GM19324 (cell line): ENCODE measurements at regions not wholly inside any gene's neighbourhood (a gene's known extent, or its start where the extent isn't known, plus 50 kb on each side); places are given as distances from the start of the nearest gene placed in this dataset.

Experiments used
- ATAC-seq: cut with Tn5 transposase; IDR thresholded peaks from one replicate; pipeline ENCODE4 v1.9.1; 2021; ENCODE audit warnings: mild to moderate bottlenecking, moderate library complexity; ENCODE audit not compliant: unreplicated experiment, low FRiP score

DNA sequence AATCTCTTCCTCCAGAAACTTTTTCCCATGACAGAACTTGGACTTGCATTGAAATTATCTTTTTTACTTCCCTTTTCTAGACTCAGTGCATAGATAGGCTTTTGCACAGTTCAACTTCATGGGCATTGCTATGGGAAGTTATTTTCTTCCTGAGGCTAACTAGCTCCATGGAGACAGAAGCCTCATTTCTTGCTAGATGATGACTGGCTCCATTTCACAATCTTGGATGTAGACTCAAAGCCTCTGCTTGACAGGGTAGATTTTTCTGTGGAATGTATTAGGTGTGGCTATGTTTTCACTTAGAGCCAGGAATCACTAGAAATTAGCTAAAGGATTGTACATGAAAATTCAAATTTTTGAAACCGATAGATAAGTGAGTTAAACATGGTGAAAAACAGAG, 884.1 kb upstream of the MGAT4C start:
- ATAC-seq = no peak

DNA sequence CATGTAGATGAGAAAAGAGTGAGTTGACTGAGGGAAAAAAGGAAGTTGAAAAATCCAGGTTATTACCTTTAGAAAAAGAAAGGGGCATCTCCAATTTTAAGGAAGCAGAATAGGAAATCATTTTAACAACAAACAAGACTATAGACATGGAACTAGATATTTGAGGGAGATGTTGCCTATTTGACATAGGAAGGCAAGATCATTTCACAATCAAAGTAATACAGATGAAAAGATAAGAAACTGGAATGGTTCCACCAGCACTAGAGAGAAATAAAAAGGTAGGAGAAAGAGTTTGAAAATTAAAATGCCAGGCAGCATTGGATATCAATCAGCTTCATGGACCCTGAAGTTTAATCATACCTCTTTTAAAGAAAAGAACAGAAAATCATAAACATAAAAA, 881.0 kb upstream of the MGAT4C start:
- no peak for ATAC-seq

DNA sequence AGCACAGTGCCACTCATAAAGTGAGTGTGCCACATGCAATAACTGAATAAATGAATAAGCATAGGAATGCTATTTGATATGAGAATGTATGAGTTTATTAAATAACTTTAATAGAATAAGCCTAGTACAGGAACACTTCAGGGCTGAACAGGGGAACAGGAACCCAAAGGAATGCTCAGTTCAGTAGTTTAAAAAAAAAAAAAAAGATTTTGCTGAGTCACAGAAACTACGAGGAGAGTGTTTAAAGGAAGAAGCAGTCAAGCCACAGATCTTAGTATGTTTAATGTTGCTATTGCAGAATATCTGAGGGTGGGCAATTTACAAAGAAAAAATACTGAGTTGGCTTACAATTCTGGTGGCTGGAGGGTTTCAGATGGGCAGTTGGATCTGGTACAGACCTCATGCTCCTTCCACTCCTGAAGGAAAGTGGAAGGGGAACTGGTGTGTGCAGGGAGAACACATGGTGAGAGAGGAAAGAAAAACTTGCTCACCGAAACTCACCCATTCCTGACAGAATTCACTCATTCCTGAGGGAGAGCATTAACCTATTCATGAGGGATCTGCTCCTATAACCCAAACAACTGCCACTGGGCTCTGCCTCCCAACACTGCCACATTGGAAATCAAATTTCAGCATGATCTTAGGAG, 880.3 kb upstream of the MGAT4C start:
- ATAC-seq = no peak

DNA sequence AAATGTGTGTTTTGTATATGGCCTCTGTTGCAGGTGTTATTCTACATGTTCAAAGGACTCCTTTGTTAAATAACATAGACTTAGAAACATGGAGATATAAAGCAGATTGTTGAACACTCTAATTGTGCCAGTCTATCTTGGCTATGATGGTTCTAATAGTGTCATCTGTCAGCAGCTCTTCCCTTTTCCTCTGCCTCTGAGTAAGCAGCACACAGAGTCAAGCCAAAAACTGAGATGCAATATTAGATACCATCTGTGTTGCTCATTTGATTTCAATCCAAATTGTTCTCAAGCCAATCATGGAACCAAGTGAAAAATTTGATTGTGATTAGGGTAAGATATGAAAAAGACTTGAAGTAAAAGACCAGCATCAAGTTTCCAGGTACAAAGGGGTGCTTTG, 871.1 kb upstream of the MGAT4C start:
- no peak for ATAC-seq

DNA sequence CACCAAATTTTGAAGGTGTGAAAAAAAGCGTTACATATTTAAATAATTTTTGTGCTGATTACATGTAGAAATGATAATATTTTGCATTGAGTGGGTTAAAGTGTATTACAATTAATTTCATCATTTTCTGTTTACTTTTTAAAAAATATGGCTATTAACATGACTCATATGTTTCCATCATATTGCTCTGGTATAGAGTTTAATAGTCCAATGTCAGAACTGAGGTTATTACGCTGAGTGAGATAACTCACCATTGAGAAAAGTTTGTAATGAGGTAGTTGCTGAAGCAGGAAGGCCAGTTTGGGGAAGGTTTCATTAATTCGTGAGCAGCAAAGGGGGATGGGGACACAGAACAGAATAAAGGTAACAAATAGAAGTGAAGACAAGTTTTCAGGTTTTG, 865.7 kb upstream of the MGAT4C start:
- ATAC-seq = no peak

DNA sequence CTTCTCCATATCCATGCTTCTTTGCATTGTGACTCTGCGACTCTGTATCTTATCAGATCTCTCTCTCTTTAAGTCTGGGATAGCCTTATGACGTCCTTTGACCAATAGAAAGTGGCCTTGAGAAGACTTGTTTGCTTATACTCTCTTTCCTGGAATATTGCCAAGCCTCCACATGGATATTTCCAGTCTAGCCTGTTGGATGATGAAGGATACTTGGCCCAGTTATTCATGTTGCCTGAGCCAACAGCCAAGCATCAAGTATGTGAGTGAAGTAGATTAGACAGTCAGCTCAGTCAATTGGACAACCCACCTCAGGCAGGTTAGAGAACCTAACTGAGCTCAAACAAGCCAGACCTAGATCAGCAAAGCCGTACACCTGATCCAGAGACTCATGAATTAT, 864.2 kb upstream of the MGAT4C start:
- ATAC-seq = no peak

DNA sequence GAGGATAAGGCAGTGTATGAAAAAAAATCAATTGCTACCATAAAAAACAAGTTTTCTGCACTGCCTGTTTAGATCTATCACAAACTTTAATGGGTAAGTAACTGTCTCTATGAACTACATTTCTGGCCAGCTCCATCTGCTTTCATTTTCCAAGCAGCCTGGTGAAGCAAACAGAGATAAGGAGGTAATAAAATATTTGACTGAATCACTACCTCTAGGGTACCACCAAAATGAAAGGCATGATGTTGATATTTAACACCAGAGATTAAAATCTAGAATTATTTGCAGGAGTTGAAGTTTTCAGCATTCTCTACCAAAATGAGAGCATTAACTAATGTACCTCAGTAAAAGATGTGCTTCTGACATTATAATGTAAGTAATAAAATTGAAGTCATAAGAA, 863.5 kb upstream of the MGAT4C start:
- no peak for ATAC-seq

DNA sequence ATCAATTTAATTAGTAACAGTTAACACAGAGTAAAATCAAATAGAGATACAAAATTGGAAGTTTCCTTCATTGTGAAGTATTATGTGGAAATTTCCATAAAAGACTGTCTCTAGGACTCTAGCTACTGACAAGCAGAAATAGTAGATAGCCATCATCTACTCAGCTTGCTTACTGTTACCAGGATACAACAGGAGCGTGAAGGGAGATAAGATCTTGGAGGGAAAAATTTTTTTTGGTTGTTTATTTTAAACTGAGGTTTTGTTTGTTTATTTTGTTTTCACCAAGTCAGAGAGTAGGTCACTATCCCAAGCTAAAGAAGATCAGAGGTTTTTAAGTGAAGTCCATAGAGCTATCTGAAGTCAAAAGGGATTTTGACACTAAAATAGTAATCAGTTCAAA, 861.3 kb upstream of the MGAT4C start:
- no peak for ATAC-seq

DNA sequence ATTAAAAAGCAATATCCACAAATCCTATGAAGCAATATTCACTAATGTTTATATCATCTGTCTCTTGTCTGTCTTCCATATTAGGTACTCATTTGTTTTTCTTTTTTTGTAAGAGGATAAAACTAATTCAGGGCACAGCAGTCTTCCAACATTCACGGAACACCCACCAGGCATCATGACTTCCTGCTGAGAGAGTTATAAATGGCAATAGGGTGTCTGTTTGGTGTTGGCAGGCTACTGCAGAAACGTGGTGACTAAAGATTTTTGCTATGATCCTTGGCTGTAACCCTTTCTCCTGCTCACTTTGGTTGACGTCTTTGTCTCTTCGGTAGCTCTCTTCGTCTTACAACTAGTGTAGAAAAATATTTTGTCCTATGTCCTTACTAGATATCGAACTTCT, 860.6 kb upstream of the MGAT4C start:
- ATAC-seq = no peak

DNA sequence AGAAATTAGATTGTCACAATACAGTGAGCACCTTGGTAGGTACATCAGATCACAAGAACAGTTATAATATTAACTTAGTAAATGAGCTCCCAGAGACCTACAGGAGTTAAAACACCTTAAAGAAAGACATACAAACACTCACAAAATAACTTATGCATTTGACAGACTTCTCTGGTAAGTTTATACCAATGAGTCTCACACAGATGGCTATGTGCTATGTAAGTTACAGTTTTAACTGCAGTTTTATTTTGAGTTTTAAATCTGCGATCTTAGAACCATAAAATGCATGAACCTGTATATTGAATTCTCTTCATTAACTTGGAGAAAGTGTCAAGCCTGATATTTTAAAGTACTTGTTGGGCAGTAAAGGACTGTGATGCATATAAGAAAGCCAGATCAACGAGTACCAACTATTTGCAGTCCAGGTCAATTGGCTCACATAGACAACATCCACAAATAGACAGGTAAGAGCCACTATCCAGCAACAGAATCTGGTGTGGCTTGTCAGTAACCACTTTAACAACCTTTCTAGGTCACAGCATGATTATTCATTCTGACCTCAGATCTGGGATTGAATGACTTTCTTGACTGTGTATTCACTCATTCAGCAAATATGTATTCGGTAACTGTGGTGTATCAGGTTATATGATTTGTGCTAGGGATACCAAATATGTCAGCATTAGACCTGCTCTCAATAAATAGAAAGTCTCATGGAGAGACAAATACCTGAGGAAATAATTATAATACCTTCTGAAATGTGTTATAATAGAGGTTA, 856.6 kb upstream of the MGAT4C start:
- ATAC-seq = no peak

DNA sequence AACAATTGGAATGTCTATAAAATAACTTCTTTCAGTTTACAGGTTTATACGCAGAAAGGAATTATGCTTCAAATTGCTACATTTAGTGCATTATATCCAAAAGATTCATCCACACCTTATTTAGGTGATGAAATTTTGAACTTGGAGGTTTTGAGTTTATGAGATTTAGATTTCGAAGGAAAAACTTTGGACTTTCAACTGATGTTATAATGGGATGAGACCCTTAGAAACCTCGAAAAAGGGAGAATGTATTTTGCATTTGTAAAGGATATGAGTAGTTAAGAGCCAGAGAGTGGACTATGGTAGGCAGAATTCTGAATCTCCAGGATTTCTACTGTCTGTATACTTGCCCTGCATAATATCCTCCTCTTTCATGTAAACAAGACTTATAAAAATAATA, 851.6 kb upstream of the MGAT4C start:
- no peak for ATAC-seq

DNA sequence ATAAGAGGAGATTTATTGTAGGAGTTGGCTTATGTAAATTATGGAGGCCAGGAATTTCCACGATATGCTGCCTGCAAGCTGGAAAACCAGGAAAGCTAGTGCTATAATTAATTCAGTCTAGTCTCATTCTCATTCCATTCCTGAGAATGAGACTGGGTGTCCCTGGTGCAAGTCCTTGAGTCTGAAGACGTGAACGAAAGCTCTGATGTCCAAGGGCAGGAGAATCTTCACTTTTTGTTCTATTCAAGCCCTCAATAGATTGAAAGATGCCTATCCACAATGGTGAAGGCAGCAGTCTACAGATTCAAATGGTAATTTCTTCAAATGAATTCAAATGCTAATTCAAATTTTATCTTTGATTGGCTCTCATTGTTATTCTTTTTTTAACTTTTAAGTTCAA, 851.1 kb upstream of the MGAT4C start:
- ATAC-seq = no peak

DNA sequence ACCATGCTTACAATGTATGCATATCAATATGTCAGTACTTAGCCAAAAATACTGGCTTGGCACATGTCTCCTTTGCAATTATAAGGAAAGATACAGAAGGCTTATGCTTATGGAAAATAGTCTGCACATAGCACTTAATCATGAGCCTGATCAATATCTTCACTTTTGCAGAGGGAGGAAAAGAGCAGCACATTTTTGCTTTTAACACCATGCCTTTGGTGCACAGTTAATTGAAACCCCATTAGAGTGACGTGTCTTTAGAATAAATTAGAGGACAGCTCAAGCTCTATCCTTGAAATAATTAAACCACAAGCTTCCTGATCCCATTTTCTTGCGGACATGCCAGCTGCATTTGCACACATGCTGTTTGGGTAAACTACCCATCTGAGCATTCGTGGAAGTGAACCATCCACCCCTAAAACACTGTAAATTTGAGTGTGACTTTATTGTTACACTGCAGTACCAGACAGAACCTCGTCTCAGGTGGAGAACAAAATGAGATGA, 839.9 kb upstream of the MGAT4C start:
- ATAC-seq = no peak

DNA sequence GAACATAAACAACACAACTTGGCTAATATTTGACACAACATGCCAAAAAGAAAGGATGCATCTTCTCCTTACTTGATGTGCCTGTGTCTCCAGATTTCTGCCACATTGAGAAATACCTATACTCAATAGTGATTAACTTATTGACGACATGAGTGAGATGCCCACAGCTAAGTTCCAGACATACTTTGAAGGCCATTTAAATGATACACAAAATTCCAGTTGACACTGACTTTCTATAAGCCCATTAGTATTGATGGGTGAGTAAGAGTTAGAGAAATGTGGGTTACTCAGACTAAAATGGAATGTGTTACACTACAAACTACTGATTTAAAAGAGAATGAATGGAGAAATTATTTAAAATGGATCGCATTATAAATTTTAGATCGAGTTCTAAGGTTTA, 838.2 kb upstream of the MGAT4C start:
- no peak for ATAC-seq

DNA sequence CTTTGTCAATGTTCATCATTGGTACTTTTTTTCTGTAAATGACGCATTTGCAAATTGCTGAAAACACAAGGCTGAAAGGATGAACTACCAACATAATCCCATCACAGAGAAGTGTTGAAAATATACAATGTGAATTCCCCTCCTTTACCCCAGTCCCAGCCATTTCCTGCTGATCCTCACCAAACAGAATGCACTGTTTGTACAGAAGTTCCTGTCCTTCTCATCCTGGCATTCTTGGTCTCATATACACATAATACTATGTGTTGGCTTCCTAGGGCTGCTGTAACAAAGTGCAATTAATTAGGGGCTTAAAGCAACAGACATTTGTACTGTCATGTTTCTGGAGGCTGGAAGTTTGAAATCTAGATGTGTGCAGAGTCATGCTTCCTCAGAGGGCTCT, 836.2 kb upstream of the MGAT4C start:
- ATAC-seq = no peak

DNA sequence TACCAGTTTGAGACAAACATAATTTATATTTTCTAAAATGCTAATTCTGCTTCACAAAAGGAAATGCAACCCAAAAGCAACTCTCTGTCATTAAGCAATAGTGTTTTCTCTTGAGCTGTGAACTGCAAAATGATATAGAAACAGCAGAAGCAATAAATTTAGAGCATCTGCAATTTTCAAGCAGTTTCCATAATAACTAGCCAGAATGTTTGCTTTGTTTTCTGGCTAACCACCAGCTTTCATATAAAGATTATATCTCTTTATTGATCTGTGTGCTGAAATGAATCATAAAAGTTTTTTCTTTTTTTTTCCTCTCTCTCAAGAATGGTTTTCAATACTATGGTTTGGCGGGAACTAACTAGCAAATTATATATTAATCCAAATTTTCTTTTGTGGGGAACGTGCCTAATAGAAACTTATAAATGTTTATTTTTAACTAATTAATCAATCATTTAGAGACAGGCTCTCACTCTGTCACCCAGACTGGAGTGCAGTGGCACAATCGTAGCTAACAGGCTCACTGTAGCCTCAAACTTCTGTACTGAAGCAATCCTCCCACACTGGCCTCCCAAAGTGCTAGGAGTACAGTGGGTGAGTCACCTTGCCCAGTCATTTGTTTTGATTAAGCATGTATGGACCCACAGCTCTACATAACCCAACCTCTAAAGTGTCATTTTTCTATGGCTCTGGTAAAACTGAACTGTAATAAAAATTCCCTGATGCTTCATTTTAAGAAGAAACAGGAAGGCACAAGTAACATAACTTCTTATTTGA, 830.1 kb upstream of the MGAT4C start:
- no peak for ATAC-seq

DNA sequence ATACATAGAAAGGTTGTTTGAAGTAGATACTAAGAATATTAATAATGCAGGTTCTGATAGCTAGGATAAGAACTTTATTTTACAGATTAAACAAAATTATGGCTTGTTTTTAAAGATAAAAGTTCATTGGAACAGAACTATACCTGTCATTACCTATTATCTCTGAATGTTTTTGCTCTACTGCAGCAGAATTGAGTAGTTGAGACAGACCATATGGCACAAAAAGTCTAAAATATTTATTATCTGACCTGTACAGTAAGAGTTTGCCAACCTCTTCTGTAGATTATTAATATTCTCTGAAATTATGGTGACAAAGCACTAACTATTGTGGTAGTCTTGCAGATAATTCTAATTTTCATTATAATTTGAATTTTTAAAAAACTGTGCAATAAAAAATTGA, 829.1 kb upstream of the MGAT4C start:
- ATAC-seq = no peak

DNA sequence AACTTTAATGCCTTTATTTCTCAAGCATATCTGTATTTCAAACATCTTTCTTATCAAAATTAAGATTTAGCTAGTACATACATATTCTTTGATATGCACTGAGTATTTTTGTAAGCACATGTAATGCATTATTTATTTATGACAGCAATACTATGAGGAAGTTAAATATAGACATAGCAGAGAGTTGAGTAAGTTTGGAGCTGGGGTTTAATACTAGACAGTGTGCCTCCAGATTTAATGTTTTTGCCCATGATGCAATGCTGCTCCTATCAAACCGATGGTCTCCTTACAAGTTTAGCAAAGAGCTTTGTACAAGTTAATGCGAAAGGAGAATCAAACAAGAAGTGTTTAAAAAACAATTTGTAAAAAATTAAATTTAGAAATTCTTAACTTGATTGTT, 826.6 kb upstream of the MGAT4C start:
- ATAC-seq = no peak

DNA sequence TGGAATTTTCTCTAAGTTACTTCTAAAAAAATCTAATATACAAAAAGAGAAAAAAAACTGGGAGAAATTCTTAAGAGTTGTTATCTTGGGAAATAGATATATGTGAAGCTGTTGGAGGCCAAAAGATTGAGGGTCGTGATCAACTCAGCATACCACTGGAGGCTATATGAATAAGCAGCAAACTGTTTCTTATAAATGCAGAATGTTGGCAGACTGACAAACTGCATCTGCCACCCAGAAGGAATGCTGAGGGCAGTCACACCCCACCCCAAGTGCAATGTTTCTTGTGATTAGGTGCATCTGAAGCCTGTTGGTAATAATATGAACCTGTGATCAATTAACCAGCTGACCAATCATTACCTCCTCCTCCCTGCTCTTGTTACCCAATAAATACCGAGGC, 818.6 kb upstream of the MGAT4C start:
- ATAC-seq = no peak

DNA sequence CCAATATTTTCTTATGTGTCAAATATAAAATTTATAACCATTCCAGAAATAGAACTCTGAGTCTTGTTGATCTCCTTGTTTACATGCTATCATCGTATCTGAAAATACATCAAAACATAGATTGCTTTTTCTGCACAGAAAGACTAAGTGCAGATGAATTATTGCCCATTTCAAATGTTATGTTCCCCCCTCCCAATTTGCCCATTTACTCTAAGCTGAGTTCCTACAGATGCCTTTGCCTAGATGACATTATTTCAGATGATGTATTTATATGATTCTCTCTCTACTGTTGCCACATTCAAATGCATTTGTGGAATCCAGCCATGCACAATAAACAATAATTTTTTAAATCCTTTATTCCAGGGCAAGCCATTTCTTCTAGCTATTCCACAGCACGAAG, 810.1 kb upstream of the MGAT4C start:
- ATAC-seq = no peak

DNA sequence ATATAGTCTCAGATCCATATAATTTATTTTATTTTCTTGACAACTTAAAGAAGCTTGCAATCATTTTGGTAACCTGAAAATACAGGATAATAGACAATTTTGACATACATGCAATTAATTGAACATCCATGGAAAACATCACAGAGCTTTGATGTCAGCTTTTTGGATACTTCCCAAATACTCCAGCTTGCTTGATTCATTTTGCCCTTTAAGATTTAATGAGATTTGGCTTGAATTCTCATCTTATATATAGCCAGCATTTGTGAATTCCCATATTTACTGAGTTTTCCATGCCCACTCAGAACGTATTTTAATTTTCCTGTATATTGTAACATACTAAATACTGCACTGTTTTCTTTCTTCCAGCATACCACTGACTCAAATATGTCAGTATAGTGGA, 803.0 kb upstream of the MGAT4C start:
- ATAC-seq = no peak

DNA sequence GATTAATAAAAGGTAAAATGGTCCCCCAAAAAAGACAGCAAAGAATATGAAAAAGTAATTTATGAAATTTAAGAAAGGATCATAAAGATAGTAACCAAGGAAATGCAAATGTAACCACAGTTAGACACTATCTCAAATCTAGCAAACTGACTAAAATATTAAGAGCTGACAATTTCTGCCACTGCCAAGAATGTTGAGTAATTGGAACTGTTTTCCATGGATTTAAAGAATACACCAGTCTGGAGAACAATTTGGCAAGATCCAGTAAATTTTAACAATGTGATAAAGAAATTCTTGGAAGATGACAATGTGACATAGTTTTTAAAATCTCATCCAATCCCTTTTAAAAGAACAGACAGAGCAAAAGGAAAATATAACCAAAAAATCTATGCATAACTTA, 798.0 kb upstream of the MGAT4C start:
- no peak for ATAC-seq
